ENCODE measurements at regions not wholly inside any gene's neighbourhood (a gene's known extent, or its start where the extent isn't known, plus 50 kb on each side); places are given as distances from the start of the nearest gene placed in this dataset.

GRCh38 chr2:120847700-120848321 is 112.1 kb downstream of the GLI2 start:
- no peaks in the 10 kb centered on the region for H3K9me3 ChIP-seq (ENCODE audit: severe bottlenecking)
- ATAC-seq (ENCODE audit: low read depth) (peak; percentile 75), DNase-seq (ENCODE audit: low spot score) (peak; percentile 49)
- no peak for TF ChIP-seq CTCF (IDR thresholded peaks at IDR 0.05; ENCODE audit: poor library complexity, severe bottlenecking)
- no peak overlapping the region for H3K4me3 ChIP-seq (ENCODE audit: severe bottlenecking)
- H3K27me3 ChIP-seq (ENCODE audit: insufficient read depth, poor library complexity, severe bottlenecking) = no peaks in the 10 kb centered on the region
- no peaks in the 10 kb centered on the region for H3K4me1 ChIP-seq (ENCODE audit: insufficient read depth, poor library complexity, severe bottlenecking)
- no peak overlapping the region for H3K27ac ChIP-seq (ENCODE audit: poor library complexity, severe bottlenecking)
- no peaks in the 10 kb centered on the region for H3K36me3 ChIP-seq (ENCODE audit: low read depth)

GRCh38 chr2:120849278-120849677 is 113.6 kb downstream of the GLI2 start:
- Histone ChIP-seq H3K9me3 (ENCODE audit: severe bottlenecking) (no peaks in the 10 kb centered on the region), H3K4me1 (ENCODE audit: insufficient read depth, poor library complexity, severe bottlenecking) (no peaks in the 10 kb centered on the region), H3K4me3 (ENCODE audit: severe bottlenecking) (no peak overlapping the region), H3K36me3 (ENCODE audit: low read depth) (no peaks in the 10 kb centered on the region), H3K27me3 (ENCODE audit: insufficient read depth, poor library complexity, severe bottlenecking) (no peaks in the 10 kb centered on the region), H3K27ac (ENCODE audit: poor library complexity, severe bottlenecking) (no peak overlapping the region)
- ATAC-seq (ENCODE audit: low read depth) (no peak), DNase-seq (ENCODE audit: low spot score) (peak; percentile 2)
- no peak for TF ChIP-seq CTCF (IDR thresholded peaks at IDR 0.05; ENCODE audit: poor library complexity, severe bottlenecking)

- H3K4me1 ChIP-seq (ENCODE audit: insufficient read depth, poor library complexity, severe bottlenecking) = no peaks in the 10 kb centered on the region
- H3K9me3 ChIP-seq (ENCODE audit: severe bottlenecking) = no peaks in the 10 kb centered on the region
- no peak overlapping the region for H3K27ac ChIP-seq (ENCODE audit: poor library complexity, severe bottlenecking)
- H3K27me3 ChIP-seq (ENCODE audit: insufficient read depth, poor library complexity, severe bottlenecking) = no peaks in the 10 kb centered on the region
- H3K36me3 ChIP-seq (ENCODE audit: low read depth) = no peaks in the 10 kb centered on the region
- no peak overlapping the region for H3K4me3 ChIP-seq (ENCODE audit: severe bottlenecking)
- TF ChIP-seq CTCF (IDR thresholded peaks at IDR 0.05; ENCODE audit: poor library complexity, severe bottlenecking) = no peak
- DNase-seq (ENCODE audit: low spot score) = peak; percentile 37
- ATAC-seq (ENCODE audit: low read depth) = no peak
Observed at GRCh38 chr2:120850551-120850950, 114.9 kb downstream of the GLI2 start.

GRCh38 chr2:120851116-120851773 is 115.6 kb downstream of the GLI2 start:
- ATAC-seq (ENCODE audit: low read depth) = no peak
- DNase-seq (ENCODE audit: low spot score) = peak; percentile 19
- no peak overlapping the region for H3K27ac ChIP-seq (ENCODE audit: poor library complexity, severe bottlenecking)
- no peaks in the 10 kb centered on the region for H3K27me3 ChIP-seq (ENCODE audit: insufficient read depth, poor library complexity, severe bottlenecking)
- no peak for TF ChIP-seq CTCF (IDR thresholded peaks at IDR 0.05; ENCODE audit: poor library complexity, severe bottlenecking)
- H3K4me1 ChIP-seq (ENCODE audit: insufficient read depth, poor library complexity, severe bottlenecking) = no peaks in the 10 kb centered on the region
- no peak overlapping the region for H3K4me3 ChIP-seq (ENCODE audit: severe bottlenecking)
- H3K36me3 ChIP-seq (ENCODE audit: low read depth) = no peaks in the 10 kb centered on the region
- H3K9me3 ChIP-seq (ENCODE audit: severe bottlenecking) = no peaks in the 10 kb centered on the region

- no peak overlapping the region for H3K27ac ChIP-seq (ENCODE audit: poor library complexity, severe bottlenecking)
- H3K36me3 ChIP-seq (ENCODE audit: low read depth) = no peaks in the 10 kb centered on the region
- no peaks in the 10 kb centered on the region for H3K9me3 ChIP-seq (ENCODE audit: severe bottlenecking)
- DNase-seq (ENCODE audit: low spot score) = peak; percentile 40
- H3K27me3 ChIP-seq (ENCODE audit: insufficient read depth, poor library complexity, severe bottlenecking) = no peaks in the 10 kb centered on the region
- H3K4me1 ChIP-seq (ENCODE audit: insufficient read depth, poor library complexity, severe bottlenecking) = no peaks in the 10 kb centered on the region
- H3K4me3 ChIP-seq (ENCODE audit: severe bottlenecking) = no peak overlapping the region
- no peak for ATAC-seq (ENCODE audit: low read depth)
- no peak for TF ChIP-seq CTCF (IDR thresholded peaks at IDR 0.05; ENCODE audit: poor library complexity, severe bottlenecking)
Observed at GRCh38 chr2:120852200-120852815, 116.6 kb downstream of the GLI2 start.

Data from RWPE2 (cell line).